ENCODE measurements at regions not wholly inside any gene's neighbourhood (a gene's known extent, or its start where the extent isn't known, plus 50 kb on each side); places are given as distances from the start of the nearest gene placed in this dataset.
"Not testable (repeated sequence)": the region's sequence is repeated elsewhere in the genome, so short reads cannot be mapped to it uniquely, and the experiment has no call there.

GRCh38 chr15:79740561-79740960 is 156.3 kb downstream of the MTHFS start:
- H3K27me3 ChIP-seq = no peaks in the 10 kb centered on the region
- intact Hi-C loops (cut with DNase I) = no loop called here
- H3K36me3 ChIP-seq = no peaks in the 10 kb centered on the region
- H3K27ac ChIP-seq = no peak overlapping the region
- no peak overlapping the region for H3K9ac ChIP-seq (ENCODE audit: low read depth in 2 of 2, low read length in 2 of 2)
- H3K9me3 ChIP-seq = no peaks in the 10 kb centered on the region
- no peaks in the 10 kb centered on the region for H3K4me1 ChIP-seq
- no peak for TF ChIP-seq CTCF (IDR thresholded peaks at IDR 0.05)
- no peak for DNase-seq
- H3K4me3 ChIP-seq = no peak overlapping the region

GRCh38 chr15:79743032-79743431 is 153.8 kb downstream of the MTHFS start:
- Histone ChIP-seq H3K9me3 (no peaks in the 10 kb centered on the region), H3K9ac (ENCODE audit: low read depth in 2 of 2, low read length in 2 of 2) (no peak overlapping the region), H3K27me3 (no peaks in the 10 kb centered on the region), H3K27ac (no peak overlapping the region), H3K4me1 (no peaks in the 10 kb centered on the region), H3K36me3 (no peaks in the 10 kb centered on the region), H3K4me3 (no peak overlapping the region)
- TF ChIP-seq CTCF (IDR thresholded peaks at IDR 0.05) = no peak
- no peak for DNase-seq
- intact Hi-C loops (cut with DNase I) = no loop called here

GRCh38 chr15:79744485-79744884 is 152.3 kb downstream of the MTHFS start:
- H3K4me1 ChIP-seq; intact Hi-C loops (cut with DNase I); H3K27me3 ChIP-seq; H3K9me3 ChIP-seq; H3K27ac ChIP-seq; H3K4me3 ChIP-seq; H3K36me3 ChIP-seq; H3K9ac ChIP-seq (ENCODE audit: low read depth in 2 of 2, low read length in 2 of 2); DNase-seq: not testable (repeated sequence)

- no peaks in the 10 kb centered on the region for H3K36me3 ChIP-seq
- H3K27me3 ChIP-seq = no peaks in the 10 kb centered on the region
- no peaks in the 10 kb centered on the region for H3K4me1 ChIP-seq
- H3K27ac ChIP-seq = no peak overlapping the region
- no peak overlapping the region for H3K9ac ChIP-seq (ENCODE audit: low read depth in 2 of 2, low read length in 2 of 2)
- no peak for TF ChIP-seq CTCF (IDR thresholded peaks at IDR 0.05)
- intact Hi-C loops (cut with DNase I) = no loop called here
- no peak overlapping the region for H3K4me3 ChIP-seq
- DNase-seq = no peak
- H3K9me3 ChIP-seq = no peaks in the 10 kb centered on the region
Observed at GRCh38 chr15:79756365-79756764, 140.4 kb downstream of the MTHFS start.

- Histone ChIP-seq H3K9ac (ENCODE audit: low read depth in 2 of 2, low read length in 2 of 2) (no peak overlapping the region), H3K4me3 (no peak overlapping the region), H3K27ac (no peak overlapping the region), H3K36me3 (no peaks in the 10 kb centered on the region), H3K27me3 (no peaks in the 10 kb centered on the region), H3K9me3 (no peaks in the 10 kb centered on the region), H3K4me1 (no peaks in the 10 kb centered on the region)
- intact Hi-C loops (cut with DNase I) = no loop called here
- no peak for TF ChIP-seq CTCF (IDR thresholded peaks at IDR 0.05)
- DNase-seq = no peak
Observed at GRCh38 chr15:79765081-79765480, 131.7 kb downstream of the MTHFS start.

DNA sequence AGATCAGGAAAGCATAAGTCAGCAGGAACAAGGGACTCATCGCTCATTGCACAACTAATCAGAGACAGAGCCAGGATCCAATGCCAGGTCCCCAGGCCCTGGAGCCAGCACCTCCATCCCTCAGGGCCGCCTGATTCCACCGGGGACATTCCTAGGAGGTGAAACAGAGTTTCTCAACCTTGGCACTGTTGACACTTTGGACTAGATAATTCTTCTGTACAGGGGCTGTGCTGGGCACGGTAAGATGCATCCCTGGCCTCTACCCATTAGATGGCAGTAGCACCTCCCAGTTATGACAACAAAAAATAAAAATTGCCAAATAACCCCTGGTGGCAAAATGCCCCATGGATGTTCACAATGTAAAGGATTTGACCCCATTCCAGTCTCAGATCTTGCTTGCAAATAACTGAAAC is 127.7 kb downstream of the MTHFS start:
- no peaks in the 10 kb centered on the region for H3K27me3 ChIP-seq
- intact Hi-C loops (cut with DNase I) = no loop called here
- DNase-seq = no peak

More for the DNA sequence above, 127.7 kb downstream of the MTHFS start:
- Histone ChIP-seq H3K9me3 (no peaks in the 10 kb centered on the region), H3K36me3 (no peaks in the 10 kb centered on the region), H3K9ac (ENCODE audit: low read depth in 2 of 2, low read length in 2 of 2) (no peak overlapping the region), H3K27ac (no peak overlapping the region), H3K4me3 (no peak overlapping the region), H3K4me1 (no peaks in the 10 kb centered on the region)
- no peak for TF ChIP-seq CTCF (IDR thresholded peaks at IDR 0.05)

Data from colonic mucosa (tissue), 4 donors.